Smooth muscle cell (in vitro differentiated cells): ENCODE measurements at regions not wholly inside any gene's neighbourhood (a gene's known extent, or its start where the extent isn't known, plus 50 kb on each side); places are given as distances from the start of the nearest gene placed in this dataset.

Experiments
- DNase-seq: peaks from one replicate; lab custom pipeline; 2025; ENCODE audit not compliant: unreplicated experiment; lab: John Stamatoyannopoulos, UW
- H2AFZ ChIP-seq: fragments of 200-600 bp; sonication (generic); 2 replicates; pipeline ENCODE4 v1.6.0; 2016; ENCODE audit warnings: antibody characterized with exemption, low read depth, mild to moderate bottlenecking
- H3F3A ChIP-seq: fragments of 200-600 bp; sonication (generic); 2 replicates; pipeline ENCODE4 v1.6.0; 2017; ENCODE audit warnings: antibody characterized with exemption, low read depth
- H3K27ac ChIP-seq: fragments of 200-600 bp; sonication (generic); 2 replicates; pipeline ENCODE4 v1.5.1; 2016; ENCODE audit warnings: low read depth, mild to moderate bottlenecking
- H3K27me3 ChIP-seq: fragments of 200-600 bp; sonication (generic); 2 replicates; pipeline ENCODE4 v1.6.1; 2016; ENCODE audit warnings: low read depth, mild to moderate bottlenecking
- H3K36me3 ChIP-seq: fragments of 200-600 bp; sonication (generic); 2 replicates; pipeline ENCODE4 v1.5.1; 2016; ENCODE audit warnings: low read depth
- H3K4me1 ChIP-seq: fragments of 200-600 bp; sonication (generic); 2 replicates; pipeline ENCODE4 v1.5.1; 2016; ENCODE audit warnings: low read depth
- H3K4me2 ChIP-seq: fragments of 200-600 bp; sonication (generic); 2 replicates; pipeline ENCODE4 v1.6.0; 2016; ENCODE audit warnings: mild to moderate bottlenecking
- H3K4me3 ChIP-seq: fragments of 200-600 bp; sonication (generic); 2 replicates; pipeline ENCODE4 v1.5.1; 2016; ENCODE audit warnings: mild to moderate bottlenecking
- H3K79me2 ChIP-seq: fragments of 200-600 bp; sonication (generic); 2 replicates; pipeline ENCODE4 v1.6.0; 2016; ENCODE audit warnings: low read depth, mild to moderate bottlenecking
- H3K9ac ChIP-seq: fragments of 200-600 bp; sonication (generic); 2 replicates; pipeline ENCODE4 v1.6.0; 2016; ENCODE audit warnings: low read depth
- H3K9me3 ChIP-seq: fragments of 200-600 bp; sonication (generic); replicated peaks from 2 replicates; pipeline ENCODE4 v1.5.1; 2016; ENCODE audit warnings: low read depth
- H4K20me1 ChIP-seq: fragments of 200-600 bp; sonication (generic); 2 replicates; pipeline ENCODE4 v1.6.0; 2016; ENCODE audit warnings: low read depth
- WGBS: methylation state at CpG from one replicate; pipeline ENCODE4 v1.1.7; 2016; ENCODE audit warnings: low lambda C conversion rate; 5-methylcytosine and 5-hydroxymethylcytosine counted together
- TF ChIP-seq, protein P1 (sequence below): fragments of 200-600 bp; sonication (generic); IDR thresholded peaks from 2 replicates; pipeline ENCODE4 v1.5.1; 2017; ENCODE audit warnings: borderline replicate concordance, mild to moderate bottlenecking, antibody characterized with exemption; ENCODE audit not compliant: insufficient read depth, poor library complexity, severe bottlenecking

GRCh38 chr6:27066802-27067201 lies 180.7 kb upstream of the PRSS16 start:
- H3K79me2 ChIP-seq, result no peaks in the 10 kb centered on the region
- no peak overlapping the region for H3K27ac ChIP-seq
- no peaks in the 10 kb centered on the region for H3K4me1 ChIP-seq
- DNase-seq, result no peak
- no peak overlapping the region for H3K9ac ChIP-seq
- H3F3A ChIP-seq, result no peaks in the 10 kb centered on the region
- no peaks in the 10 kb centered on the region for H4K20me1 ChIP-seq
- H3K4me3 ChIP-seq, result no peak overlapping the region
- no peaks in the 10 kb centered on the region for H3K27me3 ChIP-seq
- no peaks in the 10 kb centered on the region for H3K36me3 ChIP-seq
- 80% methylated on average over 1 of the region's 1 CpG for WGBS
- H3K4me2 ChIP-seq, result no peak overlapping the region
- no peaks in the 10 kb centered on the region for H3K9me3 ChIP-seq
- H2AFZ ChIP-seq, result peak overlapping the region; percentile 30
- TF ChIP-seq, protein P1, sequence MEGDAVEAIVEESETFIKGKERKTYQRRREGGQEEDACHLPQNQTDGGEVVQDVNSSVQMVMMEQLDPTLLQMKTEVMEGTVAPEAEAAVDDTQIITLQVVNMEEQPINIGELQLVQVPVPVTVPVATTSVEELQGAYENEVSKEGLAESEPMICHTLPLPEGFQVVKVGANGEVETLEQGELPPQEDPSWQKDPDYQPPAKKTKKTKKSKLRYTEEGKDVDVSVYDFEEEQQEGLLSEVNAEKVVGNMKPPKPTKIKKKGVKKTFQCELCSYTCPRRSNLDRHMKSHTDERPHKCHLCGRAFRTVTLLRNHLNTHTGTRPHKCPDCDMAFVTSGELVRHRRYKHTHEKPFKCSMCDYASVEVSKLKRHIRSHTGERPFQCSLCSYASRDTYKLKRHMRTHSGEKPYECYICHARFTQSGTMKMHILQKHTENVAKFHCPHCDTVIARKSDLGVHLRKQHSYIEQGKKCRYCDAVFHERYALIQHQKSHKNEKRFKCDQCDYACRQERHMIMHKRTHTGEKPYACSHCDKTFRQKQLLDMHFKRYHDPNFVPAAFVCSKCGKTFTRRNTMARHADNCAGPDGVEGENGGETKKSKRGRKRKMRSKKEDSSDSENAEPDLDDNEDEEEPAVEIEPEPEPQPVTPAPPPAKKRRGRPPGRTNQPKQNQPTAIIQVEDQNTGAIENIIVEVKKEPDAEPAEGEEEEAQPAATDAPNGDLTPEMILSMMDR, result no peak

GRCh38 chr6:27073441-27073840 lies 174.1 kb upstream of the PRSS16 start:
- DNase-seq, result no peak

GRCh38 chr6:27076116-27076515 lies 171.4 kb upstream of the PRSS16 start:
- Histone ChIP-seq H3K4me2 (no peak overlapping the region), H3K9me3 (no peaks in the 10 kb centered on the region), H3F3A (no peaks in the 10 kb centered on the region), H3K4me1 (no peaks in the 10 kb centered on the region), H4K20me1 (no peaks in the 10 kb centered on the region), H3K27ac (no peak overlapping the region), H3K79me2 (no peaks in the 10 kb centered on the region), H3K27me3 (peaks cover 8% of the 10 kb centered on the region), H3K36me3 (no peaks in the 10 kb centered on the region), H3K4me3 (no peak overlapping the region), H2AFZ (peak overlapping the region; percentile 23), H3K9ac (no peak overlapping the region)
- 85% methylated on average over 1 of the region's 1 CpG for WGBS
- no peak for DNase-seq
- TF ChIP-seq, protein P1, result no peak

More at GRCh38 chr6:27073441-27073840, 174.1 kb upstream of the PRSS16 start:
- H3K36me3 ChIP-seq, result no peaks in the 10 kb centered on the region
- H3K27me3 ChIP-seq, result no peaks in the 10 kb centered on the region
- no peaks in the 10 kb centered on the region for H3K79me2 ChIP-seq
- no peak overlapping the region for H3K9ac ChIP-seq
- H4K20me1 ChIP-seq, result no peaks in the 10 kb centered on the region
- no peak overlapping the region for H2AFZ ChIP-seq
- no peaks in the 10 kb centered on the region for H3K9me3 ChIP-seq
- no peaks in the 10 kb centered on the region for H3F3A ChIP-seq
- TF ChIP-seq, protein P1, result no peak
- H3K27ac ChIP-seq, result no peak overlapping the region
- no peaks in the 10 kb centered on the region for H3K4me1 ChIP-seq
- H3K4me2 ChIP-seq, result no peak overlapping the region
- 85% methylated on average over 3 of the region's 3 CpGs for WGBS
- H3K4me3 ChIP-seq, result no peak overlapping the region

GRCh38 chr6:27078734-27079357 lies 168.7 kb upstream of the PRSS16 start:
- Histone ChIP-seq H3K27me3 (peaks cover 16% of the 10 kb centered on the region), H3K36me3 (no peaks in the 10 kb centered on the region), H2AFZ (peak overlapping the region; percentile 50), H4K20me1 (no peaks in the 10 kb centered on the region), H3K9me3 (no peaks in the 10 kb centered on the region), H3F3A (no peaks in the 10 kb centered on the region), H3K4me3 (peak overlapping the region; percentile 46), H3K4me1 (no peaks in the 10 kb centered on the region), H3K27ac (no peak overlapping the region), H3K4me2 (peak overlapping the region; percentile 79), H3K9ac (no peak overlapping the region), H3K79me2 (no peaks in the 10 kb centered on the region)
- 4% methylated on average over 9 of the region's 9 CpGs for WGBS
- DNase-seq, result no peak
- TF ChIP-seq, protein P1, result peak; percentile 77
